Esophagus squamous epithelium (tissue), 4 donors: ENCODE measurements at regions not wholly inside any gene's neighbourhood (a gene's known extent, or its start where the extent isn't known, plus 50 kb on each side); places are given as distances from the start of the nearest gene placed in this dataset.

Experiments
- CTCF ChIP-seq, 6 experiments: fragments of 450-650 bp in 4 of 6; fragments of 200-600 bp in 2 of 6; sonication (generic) in 2 of 6; IDR thresholded peaks; one replicate each; pipeline ENCODE4 v1.5.1; 2016 to 2019; ENCODE audit warnings: antibody characterized with exemption in 6 of 6, mild to moderate bottlenecking in 4 of 6, moderate library complexity in 4 of 6
- POLR2A ChIP-seq, 4 donors: fragments of 450-650 bp; IDR thresholded peaks; one replicate each; pipeline ENCODE4 v1.6.1; 2017; ENCODE audit warnings: antibody characterized with exemption in 4 of 4, mild to moderate bottlenecking in 4 of 4, moderate library complexity in 3 of 4

GRCh38 chrX:42565739-42566138, 212.2 kb downstream of the PPP1R2C start:
- TF ChIP-seq POLR2A (IDR thresholded peaks at IDR 0.05) = no peak
- TF ChIP-seq CTCF (IDR thresholded peaks at IDR 0.05) = no peak
